GM10248 (cell line): ENCODE measurements at regions not wholly inside any gene's neighbourhood (a gene's known extent, or its start where the extent isn't known, plus 50 kb on each side); places are given as distances from the start of the nearest gene placed in this dataset.
A peak's percentile ranks its signal among the peaks of the same experiment; 100 is the strongest.

Source experiments
- CTCF ChIA-PET: fragments of 300-600 bp; sonication (Branson Sonifier 250); formaldehyde crosslinking; extraction: SDS; loops from one replicate; lab custom pipeline; 2021; ENCODE audit warnings: antibody characterized with exemption; lab: Yijun Ruan, JAX
- POLR2A ChIA-PET: fragments of 350-650 bp; sonication (Branson Sonifier 250); formaldehyde crosslinking; extraction: SDS; loops from one replicate; lab custom pipeline; 2020; ENCODE audit warnings: antibody characterized with exemption; lab: Yijun Ruan, JAX
- DNase-seq: peaks from one replicate; pipeline ENCODE4 v3.0.0; 2012; ENCODE audit errors: extremely low spot score
- CTCF ChIP-seq: IDR thresholded peaks from 2 replicates; pipeline ENCODE4 v1.5.1; 2012; ENCODE audit warnings: mild to moderate bottlenecking, low read depth; ENCODE audit errors: extremely low read depth, missing control alignments, control extremely low read depth

DNA sequence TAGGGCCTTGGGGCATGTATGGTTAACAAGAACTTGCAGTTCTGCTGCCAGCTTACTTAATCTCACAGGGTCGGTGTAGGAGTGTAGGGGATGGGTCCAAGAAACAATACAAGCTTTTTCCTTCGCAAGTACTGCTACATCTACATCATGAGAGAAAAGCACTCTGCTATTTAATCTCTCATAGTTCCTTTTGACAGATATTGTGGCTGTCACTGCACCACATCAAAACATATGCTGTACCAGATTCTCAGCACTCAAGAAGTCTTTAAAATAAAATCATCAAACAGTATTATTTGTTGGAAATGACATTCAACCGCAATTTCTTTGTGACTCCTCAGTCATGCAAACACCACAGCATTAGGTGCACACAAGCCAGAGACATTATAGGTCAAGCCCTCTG lies 215.5 kb upstream of the BMP4 start:
- no peak for TF ChIP-seq CTCF
- POLR2A ChIA-PET: no interaction called here
- DNase-seq: no peak
- CTCF ChIA-PET: interaction anchor here (0.8 to 6.2 kb wide), 6 partner anchors 9 to 741 kb away, joined by 3 to 75 read pairs (median 6); no protein-coding TSS in a partner anchor

DNA sequence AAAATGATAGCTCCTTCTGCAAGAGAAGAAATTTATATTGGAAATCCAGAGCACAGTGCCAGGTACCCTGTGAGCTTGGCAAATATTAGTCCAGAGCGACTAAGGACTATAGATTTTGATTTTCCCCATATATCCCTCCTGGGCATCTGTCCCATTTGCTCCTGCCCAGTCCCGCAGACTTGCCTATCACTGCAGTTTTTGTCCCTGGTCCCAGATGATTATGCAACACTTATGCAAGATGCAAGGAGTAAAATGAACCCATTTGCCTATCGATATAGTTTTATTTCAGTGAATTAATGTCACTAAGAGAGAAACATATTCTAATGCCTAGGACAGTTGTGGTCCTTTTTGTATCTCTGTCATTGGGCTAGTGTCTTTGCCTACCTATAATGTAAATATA lies 215.9 kb upstream of the BMP4 start:
- no peak for DNase-seq
- ChIA-PET CTCF (interaction anchor here (1.0 to 6.2 kb wide), 4 partner anchors 10 to 741 kb away, joined by 3 to 75 read pairs (median 9); no protein-coding TSS in a partner anchor), POLR2A (no interaction called here)
- TF ChIP-seq CTCF: no peak

- ChIA-PET CTCF (interaction anchor here (0.7 to 6.2 kb wide), 13 partner anchors 10 to 743 kb away, joined by 3 to 75 read pairs (median 10); no protein-coding TSS in a partner anchor), POLR2A (no interaction called here)
- no peak for TF ChIP-seq CTCF
- no peak for DNase-seq
These were observed 217.2 kb upstream of the BMP4 start for GRCh38 chr14:54173802-54174201.

GRCh38 chr14:54174457-54174856 lies 217.8 kb upstream of the BMP4 start:
- DNase-seq: no peak
- CTCF ChIA-PET: interaction anchor here (0.7 to 6.2 kb wide), 24 partner anchors 9 to 743 kb away, joined by 3 to 75 read pairs (median 6); partner anchors contain the start of gene BMP4
- no peak for TF ChIP-seq CTCF
- POLR2A ChIA-PET: no interaction called here

- peak; percentile 46 for DNase-seq
- ChIA-PET POLR2A (no interaction called here), CTCF (interaction anchor here (0.6 to 6.2 kb wide), 36 partner anchors 8 to 714 kb away, joined by 3 to 75 read pairs (median 4); partner anchors contain the start of gene BMP4)
- TF ChIP-seq CTCF: peak; percentile 69
These were observed 218.8 kb upstream of the BMP4 start for GRCh38 chr14:54175298-54175942.

GRCh38 chr14:54177019-54177418 lies 219.8 kb upstream of the CDKN3 start:
- ChIA-PET POLR2A (no interaction called here), CTCF (interaction anchor here (1.0 to 5.4 kb wide), 6 partner anchors 10 to 640 kb away, joined by 3 to 47 read pairs (median 6); no protein-coding TSS in a partner anchor)

More at GRCh38 chr14:54177019-54177418, 219.8 kb upstream of the CDKN3 start:
- TF ChIP-seq CTCF: no peak
- DNase-seq: no peak
